ENCODE measurements at regions not wholly inside any gene's neighbourhood (a gene's known extent, or its start where the extent isn't known, plus 50 kb on each side); places are given as distances from the start of the nearest gene placed in this dataset.

- Histone ChIP-seq H3K27ac (no peak overlapping the region), H3K4me1 (peaks cover 0 to 15% (median 0%) of the 10 kb centered on the region in 4 donors), H3K9me3 (no peaks in the 10 kb centered on the region), H3K27me3 (peaks cover 0 to 2% of the 10 kb centered on the region in 2 donors), H3K4me3 (no peak overlapping the region), H3K36me3 (no peaks in the 10 kb centered on the region)
- TF ChIP-seq, protein P1, sequence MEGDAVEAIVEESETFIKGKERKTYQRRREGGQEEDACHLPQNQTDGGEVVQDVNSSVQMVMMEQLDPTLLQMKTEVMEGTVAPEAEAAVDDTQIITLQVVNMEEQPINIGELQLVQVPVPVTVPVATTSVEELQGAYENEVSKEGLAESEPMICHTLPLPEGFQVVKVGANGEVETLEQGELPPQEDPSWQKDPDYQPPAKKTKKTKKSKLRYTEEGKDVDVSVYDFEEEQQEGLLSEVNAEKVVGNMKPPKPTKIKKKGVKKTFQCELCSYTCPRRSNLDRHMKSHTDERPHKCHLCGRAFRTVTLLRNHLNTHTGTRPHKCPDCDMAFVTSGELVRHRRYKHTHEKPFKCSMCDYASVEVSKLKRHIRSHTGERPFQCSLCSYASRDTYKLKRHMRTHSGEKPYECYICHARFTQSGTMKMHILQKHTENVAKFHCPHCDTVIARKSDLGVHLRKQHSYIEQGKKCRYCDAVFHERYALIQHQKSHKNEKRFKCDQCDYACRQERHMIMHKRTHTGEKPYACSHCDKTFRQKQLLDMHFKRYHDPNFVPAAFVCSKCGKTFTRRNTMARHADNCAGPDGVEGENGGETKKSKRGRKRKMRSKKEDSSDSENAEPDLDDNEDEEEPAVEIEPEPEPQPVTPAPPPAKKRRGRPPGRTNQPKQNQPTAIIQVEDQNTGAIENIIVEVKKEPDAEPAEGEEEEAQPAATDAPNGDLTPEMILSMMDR (IDR thresholded peaks at IDR 0.05), result no peak
- intact Hi-C loops (cut with DNase I; ENCODE audit: low total_unique reads), result no loop called here
- peak in 1 of 2 donors; percentile 35 for DNase-seq
Measured at GRCh38 chr4:24105327-24106038, 215.6 kb upstream of the PPARGC1A start.

DNA sequence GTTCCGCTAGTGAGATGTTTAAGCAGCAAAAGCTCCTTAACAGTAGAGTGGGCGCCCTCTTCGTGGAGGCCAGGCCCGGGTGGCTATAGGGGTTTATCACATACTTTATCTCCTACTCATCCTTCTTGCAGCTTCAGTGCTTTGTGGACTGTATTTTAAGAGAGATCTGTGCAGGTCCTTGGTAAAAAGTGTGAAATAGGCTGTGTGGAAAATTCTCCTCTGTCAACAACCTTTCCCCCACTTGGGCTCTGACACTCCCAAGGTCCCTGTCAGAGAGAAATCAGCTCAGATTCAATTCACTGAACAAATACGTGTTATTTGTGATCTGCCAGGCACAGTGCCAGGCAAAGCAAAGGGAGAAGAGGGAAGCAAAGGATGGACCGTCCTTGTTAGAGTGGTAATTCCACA is 214.3 kb upstream of the PPARGC1A start:
- Histone ChIP-seq H3K9me3 (no peaks in the 10 kb centered on the region), H3K4me1 (peaks cover 0 to 15% (median 0%) of the 10 kb centered on the region in 4 donors), H3K36me3 (no peaks in the 10 kb centered on the region), H3K27ac (no peak overlapping the region), H3K4me3 (no peak overlapping the region), H3K27me3 (peaks cover 0 to 2% of the 10 kb centered on the region in 2 donors)
- DNase-seq, result no peak
- intact Hi-C loops (cut with DNase I; ENCODE audit: low total_unique reads), result no loop called here
- TF ChIP-seq, protein P1 (IDR thresholded peaks at IDR 0.05), result no peak

DNA sequence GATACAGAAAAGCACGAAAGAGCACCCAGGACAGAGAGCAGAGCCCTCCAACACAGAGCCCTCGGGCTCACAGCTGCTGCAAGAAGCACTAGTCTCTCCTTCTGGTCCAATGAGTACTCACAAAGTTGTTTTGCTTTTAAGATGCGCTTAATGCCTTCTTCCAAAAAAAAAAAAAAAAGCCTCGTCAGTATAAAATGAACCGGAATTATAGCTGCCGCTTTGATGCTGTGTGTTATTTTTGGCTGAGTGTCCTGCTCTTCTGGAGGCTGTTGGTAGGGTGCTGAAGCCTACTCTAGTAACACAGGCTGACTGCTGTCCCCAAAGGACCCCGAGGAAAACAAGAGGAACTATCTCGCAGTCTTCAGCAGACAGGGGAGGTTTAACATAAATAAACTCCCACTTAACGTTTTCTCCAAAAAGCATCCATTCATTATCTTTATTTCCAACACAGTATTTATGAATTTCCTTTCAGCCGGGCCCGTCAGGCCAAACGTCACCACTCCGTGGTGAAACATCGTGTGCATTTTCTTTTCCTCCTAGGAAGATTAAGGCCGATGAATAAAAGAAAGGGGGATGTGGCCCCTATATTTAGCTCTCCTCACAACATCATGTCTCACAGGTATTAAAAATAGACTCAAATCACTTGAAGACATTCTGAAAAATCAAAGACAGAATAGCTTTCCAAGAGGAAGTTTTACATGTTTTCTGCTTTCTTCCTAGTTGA is 213.7 kb upstream of the PPARGC1A start:
- Histone ChIP-seq H3K4me3 (no peak overlapping the region), H3K27ac (no peak overlapping the region), H3K36me3 (no peaks in the 10 kb centered on the region), H3K27me3 (peaks cover 0 to 2% of the 10 kb centered on the region in 2 donors), H3K9me3 (no peaks in the 10 kb centered on the region), H3K4me1 (peaks cover 0 to 15% (median 0%) of the 10 kb centered on the region in 4 donors)
- no peak for DNase-seq
- intact Hi-C loops (cut with DNase I; ENCODE audit: low total_unique reads), result no loop called here
- TF ChIP-seq, protein P1 (IDR thresholded peaks at IDR 0.05), result no peak

DNA sequence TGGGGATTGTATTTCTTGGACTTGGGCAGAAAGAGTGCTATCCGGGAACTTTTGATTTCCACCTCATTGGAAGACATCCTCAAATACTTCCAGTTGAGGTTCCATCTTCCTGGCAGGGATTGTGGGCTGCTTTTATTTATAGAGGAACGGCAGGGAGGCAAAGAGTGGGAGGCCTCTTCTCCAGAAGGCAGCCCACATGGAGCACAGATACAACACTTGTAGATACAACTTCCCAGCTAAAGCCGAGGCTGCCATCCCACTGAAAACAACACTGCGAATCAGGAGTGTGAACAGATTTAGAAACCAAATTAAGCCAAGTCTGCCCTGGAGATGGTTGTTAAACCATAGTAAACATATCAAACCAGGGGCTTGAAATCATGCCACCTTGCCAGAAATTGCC is 212.8 kb upstream of the PPARGC1A start:
- H3K27ac ChIP-seq, result no peak overlapping the region
- H3K36me3 ChIP-seq, result no peaks in the 10 kb centered on the region
- H3K4me3 ChIP-seq, result no peak overlapping the region
- peaks cover 0 to 15% (median 0%) of the 10 kb centered on the region in 4 donors for H3K4me1 ChIP-seq
- no peaks in the 10 kb centered on the region for H3K9me3 ChIP-seq
- intact Hi-C loops (cut with DNase I; ENCODE audit: low total_unique reads), result no loop called here
- no peak for DNase-seq
- H3K27me3 ChIP-seq, result peaks cover 0 to 2% of the 10 kb centered on the region in 2 donors
- TF ChIP-seq, protein P1 (IDR thresholded peaks at IDR 0.05), result no peak

GRCh38 chr4:24096603-24097002 is 206.8 kb upstream of the PPARGC1A start:
- H3K27ac ChIP-seq, result no peak overlapping the region
- TF ChIP-seq, protein P1 (IDR thresholded peaks at IDR 0.05), result no peak
- H3K9me3 ChIP-seq, result no peaks in the 10 kb centered on the region
- H3K4me1 ChIP-seq, result no peaks in the 10 kb centered on the region
- no peak overlapping the region for H3K4me3 ChIP-seq
- H3K36me3 ChIP-seq, result no peaks in the 10 kb centered on the region
- H3K27me3 ChIP-seq, result no peaks in the 10 kb centered on the region
- intact Hi-C loops (cut with DNase I; ENCODE audit: low total_unique reads), result no loop called here
- no peak for DNase-seq

Measured in tibial artery (tissue), 4 donors.